GM12872 (cell line): ENCODE measurements at regions not wholly inside any gene's neighbourhood (a gene's known extent, or its start where the extent isn't known, plus 50 kb on each side); places are given as distances from the start of the nearest gene placed in this dataset.
A peak's percentile ranks its signal among the peaks of the same experiment; 100 is the strongest.

Source experiments
- TF ChIP-seq, protein P1 (sequence below): IDR thresholded peaks from 3 replicates; pipeline ENCODE4 v1.5.1; 2011; ENCODE audit warnings: low read depth, mild to moderate bottlenecking, low read length, moderate library complexity; ENCODE audit not compliant: insufficient read depth

DNA sequence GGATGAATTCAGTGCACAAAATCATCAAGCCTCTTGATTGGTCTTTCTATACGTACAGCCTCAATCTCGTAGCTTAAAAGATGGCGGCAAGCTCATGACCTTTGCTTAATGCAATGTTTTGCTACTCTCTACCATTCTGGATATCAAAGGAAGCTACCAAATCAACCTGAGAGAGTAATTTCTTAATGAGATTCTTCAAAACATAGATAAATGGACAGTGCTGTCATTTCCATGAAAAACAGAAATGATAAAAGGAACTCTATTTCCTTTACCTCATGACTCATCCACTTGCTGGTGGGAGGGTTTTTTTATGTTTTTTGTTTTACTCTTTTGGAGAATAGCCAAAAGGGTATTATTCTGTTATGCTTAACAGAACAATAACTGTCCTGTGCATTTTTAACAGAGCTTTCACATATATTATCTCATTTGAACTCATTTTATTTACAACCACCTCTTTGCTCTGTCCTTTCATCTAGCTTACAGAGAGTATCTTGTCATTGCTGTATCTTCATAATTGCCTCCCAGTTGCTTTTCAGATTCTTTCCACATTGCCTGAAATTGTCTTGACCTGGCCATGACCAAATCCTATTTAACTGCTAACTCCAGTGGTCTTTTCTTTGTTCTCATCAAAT, 138.6 kb upstream of the GPR101 start:
- TF ChIP-seq, protein P1, sequence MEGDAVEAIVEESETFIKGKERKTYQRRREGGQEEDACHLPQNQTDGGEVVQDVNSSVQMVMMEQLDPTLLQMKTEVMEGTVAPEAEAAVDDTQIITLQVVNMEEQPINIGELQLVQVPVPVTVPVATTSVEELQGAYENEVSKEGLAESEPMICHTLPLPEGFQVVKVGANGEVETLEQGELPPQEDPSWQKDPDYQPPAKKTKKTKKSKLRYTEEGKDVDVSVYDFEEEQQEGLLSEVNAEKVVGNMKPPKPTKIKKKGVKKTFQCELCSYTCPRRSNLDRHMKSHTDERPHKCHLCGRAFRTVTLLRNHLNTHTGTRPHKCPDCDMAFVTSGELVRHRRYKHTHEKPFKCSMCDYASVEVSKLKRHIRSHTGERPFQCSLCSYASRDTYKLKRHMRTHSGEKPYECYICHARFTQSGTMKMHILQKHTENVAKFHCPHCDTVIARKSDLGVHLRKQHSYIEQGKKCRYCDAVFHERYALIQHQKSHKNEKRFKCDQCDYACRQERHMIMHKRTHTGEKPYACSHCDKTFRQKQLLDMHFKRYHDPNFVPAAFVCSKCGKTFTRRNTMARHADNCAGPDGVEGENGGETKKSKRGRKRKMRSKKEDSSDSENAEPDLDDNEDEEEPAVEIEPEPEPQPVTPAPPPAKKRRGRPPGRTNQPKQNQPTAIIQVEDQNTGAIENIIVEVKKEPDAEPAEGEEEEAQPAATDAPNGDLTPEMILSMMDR = no peak

DNA sequence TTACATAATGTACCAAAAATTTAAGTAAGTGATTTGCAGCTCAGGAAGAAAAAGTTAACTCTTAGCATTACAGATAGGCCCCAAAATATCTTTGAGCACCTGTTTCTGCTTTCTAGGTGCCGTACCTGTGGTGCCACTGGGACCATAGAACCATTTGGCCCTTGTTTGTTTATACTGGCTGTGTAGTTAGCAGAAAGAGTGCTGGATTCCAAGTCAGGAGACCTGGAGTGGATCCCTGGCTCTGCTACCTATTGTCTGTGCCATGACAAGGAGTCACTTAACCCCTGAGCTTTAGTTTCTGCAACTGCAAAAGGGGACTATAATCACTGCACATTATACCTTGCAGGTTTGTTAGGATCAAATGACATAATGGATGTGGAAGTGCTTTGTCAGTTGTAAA, 137.8 kb upstream of the GPR101 start:
- TF ChIP-seq, protein P1 = no peak

DNA sequence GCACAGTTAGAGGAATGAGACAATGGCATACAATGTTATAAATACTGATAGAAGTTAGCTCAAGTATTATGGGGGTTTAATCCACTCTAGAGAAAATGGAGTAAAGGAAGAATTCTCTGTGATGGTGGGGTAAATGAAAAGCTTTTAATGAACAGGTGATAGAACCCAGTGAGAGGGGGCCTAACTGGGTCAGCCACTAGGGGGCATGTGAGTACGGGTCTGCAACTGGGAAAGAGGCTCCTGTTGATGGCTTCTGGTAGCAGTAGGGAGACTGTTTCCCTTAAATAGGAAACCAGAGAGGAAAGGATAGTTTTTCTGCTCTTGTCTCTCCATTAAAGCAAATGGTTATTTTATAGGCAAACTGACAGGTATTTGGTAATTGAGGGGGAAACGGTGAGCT, 132.8 kb upstream of the GPR101 start:
- TF ChIP-seq, protein P1 = peak; percentile 58; the same call in 2 of the 3 replicates

DNA sequence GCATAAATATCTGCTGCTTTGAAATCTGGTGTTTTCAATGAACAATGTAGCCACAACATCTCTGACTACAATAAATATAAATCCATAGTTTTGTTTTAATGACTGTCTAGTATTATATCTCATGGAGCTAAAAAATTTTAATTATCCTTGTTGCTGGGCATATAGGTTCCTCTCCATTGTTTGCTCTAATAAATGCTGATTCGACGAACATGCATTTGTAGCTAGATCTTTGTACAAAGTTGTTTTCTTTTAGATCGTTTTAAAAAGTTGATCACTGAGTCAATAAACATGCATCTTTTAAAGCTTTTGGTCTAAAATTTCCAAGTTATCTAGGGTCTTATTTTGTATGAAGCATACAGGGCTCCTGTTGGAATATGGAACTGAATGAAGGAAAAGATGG, 130.5 kb upstream of the GPR101 start:
- TF ChIP-seq, protein P1 = no peak

DNA sequence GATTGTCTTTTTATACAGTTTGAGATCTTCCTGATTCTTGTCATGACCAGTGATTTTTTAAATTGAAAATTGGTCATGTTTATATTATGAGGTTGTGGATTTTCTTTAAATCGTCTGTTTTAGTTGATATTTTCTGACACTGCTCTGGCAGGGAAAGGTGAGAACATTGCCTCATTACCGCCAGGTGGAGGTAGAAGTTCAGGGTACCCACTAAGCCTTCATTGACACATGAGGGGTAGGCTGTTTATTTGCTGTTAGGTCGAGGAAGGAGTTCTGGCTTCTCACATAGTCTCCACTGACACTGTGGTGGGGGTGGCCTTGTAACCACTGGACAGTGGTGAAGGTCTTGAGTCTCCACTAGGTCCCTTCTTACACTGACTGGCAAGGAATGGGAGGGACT, 117.6 kb upstream of the GPR101 start:
- TF ChIP-seq, protein P1 = no peak

DNA sequence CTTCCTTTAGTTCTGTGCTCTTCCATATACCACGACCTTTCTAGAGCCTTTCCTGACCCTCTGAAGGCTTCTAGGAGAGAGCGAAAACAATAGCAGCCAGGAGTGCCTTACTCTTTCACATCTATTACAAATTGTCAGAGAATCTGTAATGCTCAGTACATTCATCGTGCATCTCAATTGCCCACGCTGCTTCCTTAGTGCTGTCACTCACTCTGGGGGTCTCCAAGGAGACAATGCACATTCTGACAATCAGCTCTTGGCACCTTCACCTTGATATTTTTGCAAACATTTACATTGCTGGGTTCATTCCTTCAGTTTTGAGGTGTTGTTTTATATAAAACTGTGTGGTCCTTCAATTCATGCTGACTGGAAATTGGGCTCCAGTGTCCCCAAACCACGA, 110.1 kb upstream of the GPR101 start:
- TF ChIP-seq, protein P1 = no peak

DNA sequence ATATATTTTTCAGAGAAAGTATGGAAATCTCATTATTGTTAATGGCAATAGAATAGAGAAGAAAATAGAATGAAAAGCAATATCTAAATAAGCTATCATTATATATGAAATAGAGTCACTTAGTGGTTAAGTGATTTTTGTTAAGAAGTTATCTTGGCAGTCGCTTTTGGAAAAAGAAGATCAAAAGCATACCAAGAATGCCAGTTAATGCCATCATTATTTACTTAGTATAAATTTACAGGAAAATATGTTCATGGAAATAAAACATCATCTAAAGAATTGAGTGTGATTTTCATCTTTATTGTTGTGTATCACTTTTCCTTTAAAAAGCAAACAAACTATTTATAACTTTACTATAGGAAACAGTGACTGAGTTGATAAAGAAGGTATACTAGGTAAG, 85.3 kb upstream of the GPR101 start:
- TF ChIP-seq, protein P1 = no peak
